DOHH2 (cell line): ENCODE measurements at regions not wholly inside any gene's neighbourhood (a gene's known extent, or its start where the extent isn't known, plus 50 kb on each side); places are given as distances from the start of the nearest gene placed in this dataset.

Source experiments
- H3F3A ChIP-seq: fragments of 200-600 bp; sonication (generic), shearing (Covaris generic); 2 replicates; pipeline ENCODE4 v1.6.0; 2016; ENCODE audit warnings: antibody characterized with exemption, mild to moderate bottlenecking; ENCODE audit not compliant: control insufficient read depth, insufficient read depth
- H3K27ac ChIP-seq: fragments of 200-600 bp; sonication (generic); 2 replicates; pipeline ENCODE4 v1.5.1; 2014; ENCODE audit warnings: low read depth, mild to moderate bottlenecking, low read length, moderate library complexity
- H3K27me3 ChIP-seq: fragments of 200-600 bp; sonication (generic); 2 replicates; pipeline ENCODE4 v1.6.1; 2014; ENCODE audit warnings: mild to moderate bottlenecking, low read length, mixed read lengths; ENCODE audit not compliant: control insufficient read depth
- H3K36me3 ChIP-seq: fragments of 200-600 bp; sonication (generic); 2 replicates; pipeline ENCODE4 v1.6.1; 2014; ENCODE audit warnings: mild to moderate bottlenecking, low read length, moderate library complexity, mixed read lengths; ENCODE audit not compliant: control insufficient read depth
- H3K4me1 ChIP-seq: fragments of 200-600 bp; sonication (generic); 2 replicates; pipeline ENCODE4 v1.6.1; 2014; ENCODE audit warnings: mild to moderate bottlenecking, low read length, mixed read lengths; ENCODE audit not compliant: control insufficient read depth
- H3K4me2 ChIP-seq: fragments of 200-600 bp; sonication (generic); 2 replicates; pipeline ENCODE4 v1.6.0; 2014; ENCODE audit warnings: mild to moderate bottlenecking, low read length, moderate library complexity
- H3K4me3 ChIP-seq: fragments of 200-600 bp; sonication (generic); 2 replicates; pipeline ENCODE4 v1.5.1; 2014; ENCODE audit warnings: mild to moderate bottlenecking, low read length, mixed read lengths
- H3K79me2 ChIP-seq: fragments of 200-600 bp; sonication (generic); 2 replicates; pipeline ENCODE4 v1.6.1; 2014; ENCODE audit warnings: mild to moderate bottlenecking, low read length, mixed read lengths; ENCODE audit not compliant: control insufficient read depth
- H3K9me2 ChIP-seq: fragments of 200-600 bp; sonication (generic); replicated peaks from 2 replicates; pipeline ENCODE4 v1.6.1; 2014; ENCODE audit warnings: mild to moderate bottlenecking, low read length, mixed read lengths; ENCODE audit not compliant: control insufficient read depth
- H3K9me3 ChIP-seq: fragments of 200-600 bp; sonication (generic); 2 replicates; pipeline ENCODE4 v1.6.1; 2014; ENCODE audit warnings: antibody characterized with exemption, low read length, mixed read lengths; ENCODE audit not compliant: control insufficient read depth, insufficient read depth
- H4K20me1 ChIP-seq: fragments of 200-600 bp; sonication (generic); 2 replicates; pipeline ENCODE4 v1.6.0; 2014; ENCODE audit warnings: low read depth, mild to moderate bottlenecking, antibody characterized with exemption, low read length, moderate library complexity; ENCODE audit not compliant: control insufficient read depth, insufficient read depth
- EZH2phosphoT487 ChIP-seq: fragments of 200-600 bp; sonication (generic); IDR thresholded peaks from 2 replicates; pipeline ENCODE4 v1.6.1; 2017; ENCODE audit warnings: borderline replicate concordance, mild to moderate bottlenecking, antibody characterized with exemption, low read length, moderate library complexity, mixed read lengths
- TF ChIP-seq, protein P1 (sequence below): fragments of 200-600 bp; sonication (generic); IDR thresholded peaks from one replicate; pipeline ENCODE4 v1.5.1; 2014; ENCODE audit warnings: antibody characterized with exemption, mild to moderate bottlenecking, low read depth, low read length; ENCODE audit not compliant: poor library complexity, severe bottlenecking

GRCh38 chr10:62459500-62459899 lies 85.3 kb downstream of the ZNF365 start:
- peaks cover 17% of the 10 kb centered on the region for H3K4me1 ChIP-seq

GRCh38 chr10:62460393-62460792 lies 86.2 kb downstream of the ZNF365 start:
- no peaks in the 10 kb centered on the region for H3F3A ChIP-seq
- H3K27ac ChIP-seq = no peak overlapping the region
- no peak overlapping the region for H3K4me2 ChIP-seq
- no peaks in the 10 kb centered on the region for H3K36me3 ChIP-seq
- H3K79me2 ChIP-seq = no peaks in the 10 kb centered on the region
- H4K20me1 ChIP-seq = no peaks in the 10 kb centered on the region
- TF ChIP-seq, protein P1, sequence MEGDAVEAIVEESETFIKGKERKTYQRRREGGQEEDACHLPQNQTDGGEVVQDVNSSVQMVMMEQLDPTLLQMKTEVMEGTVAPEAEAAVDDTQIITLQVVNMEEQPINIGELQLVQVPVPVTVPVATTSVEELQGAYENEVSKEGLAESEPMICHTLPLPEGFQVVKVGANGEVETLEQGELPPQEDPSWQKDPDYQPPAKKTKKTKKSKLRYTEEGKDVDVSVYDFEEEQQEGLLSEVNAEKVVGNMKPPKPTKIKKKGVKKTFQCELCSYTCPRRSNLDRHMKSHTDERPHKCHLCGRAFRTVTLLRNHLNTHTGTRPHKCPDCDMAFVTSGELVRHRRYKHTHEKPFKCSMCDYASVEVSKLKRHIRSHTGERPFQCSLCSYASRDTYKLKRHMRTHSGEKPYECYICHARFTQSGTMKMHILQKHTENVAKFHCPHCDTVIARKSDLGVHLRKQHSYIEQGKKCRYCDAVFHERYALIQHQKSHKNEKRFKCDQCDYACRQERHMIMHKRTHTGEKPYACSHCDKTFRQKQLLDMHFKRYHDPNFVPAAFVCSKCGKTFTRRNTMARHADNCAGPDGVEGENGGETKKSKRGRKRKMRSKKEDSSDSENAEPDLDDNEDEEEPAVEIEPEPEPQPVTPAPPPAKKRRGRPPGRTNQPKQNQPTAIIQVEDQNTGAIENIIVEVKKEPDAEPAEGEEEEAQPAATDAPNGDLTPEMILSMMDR = no peak
- TF ChIP-seq EZH2phosphoT487 = no peak
- H3K4me3 ChIP-seq = no peak overlapping the region
- H3K9me2 ChIP-seq = no peaks in the 10 kb centered on the region
- H3K9me3 ChIP-seq = peaks cover 9% of the 10 kb centered on the region
- H3K27me3 ChIP-seq = no peaks in the 10 kb centered on the region
- H3K4me1 ChIP-seq = peaks cover 17% of the 10 kb centered on the region

More at GRCh38 chr10:62459500-62459899, 85.3 kb downstream of the ZNF365 start:
- Histone ChIP-seq H3K27ac (no peak overlapping the region), H3K27me3 (no peaks in the 10 kb centered on the region), H3K36me3 (no peaks in the 10 kb centered on the region), H3K4me2 (no peak overlapping the region), H3K9me2 (no peaks in the 10 kb centered on the region), H3K79me2 (no peaks in the 10 kb centered on the region), H3K4me3 (no peak overlapping the region), H3F3A (no peaks in the 10 kb centered on the region), H3K9me3 (peaks cover under 1% of the 10 kb centered on the region; the same call in 1 of the 2 replicates), H4K20me1 (no peaks in the 10 kb centered on the region)
- TF ChIP-seq EZH2phosphoT487 = no peak
- TF ChIP-seq, protein P1 = no peak

GRCh38 chr10:62461120-62461519 lies 87.0 kb downstream of the ZNF365 start:
- no peak for TF ChIP-seq EZH2phosphoT487
- TF ChIP-seq, protein P1 = no peak
- no peaks in the 10 kb centered on the region for H3K27me3 ChIP-seq
- no peaks in the 10 kb centered on the region for H3K79me2 ChIP-seq
- H3K36me3 ChIP-seq = no peaks in the 10 kb centered on the region
- H3K9me2 ChIP-seq = no peaks in the 10 kb centered on the region
- no peak overlapping the region for H3K4me3 ChIP-seq
- peaks cover 17% of the 10 kb centered on the region for H3K4me1 ChIP-seq
- peaks cover 16% of the 10 kb centered on the region for H3K9me3 ChIP-seq
- H4K20me1 ChIP-seq = no peaks in the 10 kb centered on the region
- no peak overlapping the region for H3K4me2 ChIP-seq
- no peak overlapping the region for H3K27ac ChIP-seq
- H3F3A ChIP-seq = no peaks in the 10 kb centered on the region
